SHP77 treated with DMSO at 0.1 percent for 48 hours (cell line): ENCODE measurements at regions not wholly inside any gene's neighbourhood (a gene's known extent, or its start where the extent isn't known, plus 50 kb on each side); places are given as distances from the start of the nearest gene placed in this dataset.
"Not testable (repeated sequence)": the region's sequence is repeated elsewhere in the genome, so short reads cannot be mapped to it uniquely, and the experiment has no call there.

Experiments used
- DNase-seq: peaks from one replicate; lab custom pipeline; 2025; lab: John Stamatoyannopoulos, UW

- DNase-seq: no peak
Measured at GRCh38 chr10:111266165-111266564, 189.3 kb downstream of the ADRA2A start.

DNA sequence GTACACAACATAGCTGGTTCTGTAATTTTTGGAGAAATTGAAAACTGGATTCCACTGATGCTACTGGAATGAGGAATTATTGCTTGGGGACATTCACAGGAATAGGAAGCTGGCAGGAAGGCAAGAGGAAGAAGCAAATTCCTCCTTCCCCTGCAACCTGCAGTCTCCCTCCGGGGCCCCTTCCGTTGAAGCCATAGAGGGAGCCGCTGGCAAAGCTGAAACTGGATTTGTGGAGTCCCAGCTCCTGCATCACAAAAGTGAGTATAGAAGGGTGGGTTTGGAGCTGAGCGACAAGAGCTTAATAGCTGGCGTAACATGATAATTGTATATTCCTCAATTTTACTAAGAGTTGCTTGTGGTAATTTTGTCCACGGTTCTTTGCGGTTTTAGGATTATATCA lies 190.8 kb downstream of the ADRA2A start:
- DNase-seq: no peak

GRCh38 chr10:111273235-111273634 lies 196.4 kb downstream of the ADRA2A start:
- DNase-seq: no peak

DNA sequence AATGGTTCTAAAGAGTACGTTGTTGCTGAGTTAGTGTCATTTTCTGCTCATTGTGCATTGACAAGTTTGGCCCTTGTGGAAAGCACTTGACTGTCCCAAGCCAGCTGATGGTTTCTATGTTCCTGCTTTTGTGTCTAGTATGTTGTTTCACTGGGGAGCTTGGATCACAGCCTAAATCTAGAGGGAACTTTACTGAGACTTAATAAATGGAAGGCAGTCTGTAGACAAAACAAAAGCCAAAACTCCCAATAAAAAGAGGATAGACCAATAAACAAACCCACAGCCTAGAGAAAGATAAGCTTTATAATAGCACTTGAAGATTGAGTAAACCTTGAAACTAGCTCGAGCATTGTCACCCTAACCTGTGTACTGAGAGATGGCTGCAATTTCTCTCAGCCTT lies 196.8 kb downstream of the ADRA2A start:
- no peak for DNase-seq

DNA sequence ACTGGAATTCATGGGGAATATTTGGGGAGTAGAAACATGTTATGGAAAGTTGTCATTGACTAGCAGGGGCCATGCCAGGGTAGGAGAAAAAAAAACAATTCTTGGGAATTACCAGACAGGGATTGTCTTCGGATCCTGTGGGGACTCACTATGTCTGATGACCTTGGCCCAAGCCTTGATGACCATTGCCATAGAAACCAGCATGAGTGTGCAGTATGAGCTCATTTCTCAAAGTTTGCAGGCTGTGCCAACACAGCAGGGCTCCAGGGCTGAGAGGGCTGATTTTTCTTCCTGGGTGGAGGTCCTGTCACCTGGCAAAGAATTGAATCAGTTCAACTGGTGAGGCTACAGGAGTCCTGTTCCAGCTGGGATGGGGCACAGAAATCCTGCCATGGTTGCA lies 198.3 kb downstream of the ADRA2A start:
- no peak for DNase-seq

DNA sequence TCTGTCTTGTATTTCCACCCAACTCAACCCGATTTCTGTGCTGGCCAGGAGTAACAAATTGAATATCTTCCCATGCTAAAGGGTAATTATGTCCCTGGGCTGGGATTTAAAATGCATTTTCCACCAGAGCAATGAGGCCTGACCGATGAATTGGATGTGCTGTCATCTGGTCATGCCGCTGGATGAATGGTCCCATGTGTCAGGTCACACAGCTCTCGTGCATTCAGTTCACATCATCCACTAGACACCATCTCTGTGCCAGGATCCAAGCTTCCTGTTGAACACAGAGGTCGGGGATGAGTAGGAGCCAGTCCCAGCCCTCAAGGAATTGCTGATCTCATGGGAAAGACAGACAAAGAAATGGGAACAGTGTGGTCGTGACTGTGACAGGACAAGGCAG lies 200.8 kb downstream of the ADRA2A start:
- no peak for DNase-seq

- DNase-seq: no peak
Measured at GRCh38 chr10:111278266-111278665, 201.4 kb downstream of the ADRA2A start.

- DNase-seq: no peak
Measured at GRCh38 chr10:111281516-111281915, 204.7 kb downstream of the ADRA2A start.

DNA sequence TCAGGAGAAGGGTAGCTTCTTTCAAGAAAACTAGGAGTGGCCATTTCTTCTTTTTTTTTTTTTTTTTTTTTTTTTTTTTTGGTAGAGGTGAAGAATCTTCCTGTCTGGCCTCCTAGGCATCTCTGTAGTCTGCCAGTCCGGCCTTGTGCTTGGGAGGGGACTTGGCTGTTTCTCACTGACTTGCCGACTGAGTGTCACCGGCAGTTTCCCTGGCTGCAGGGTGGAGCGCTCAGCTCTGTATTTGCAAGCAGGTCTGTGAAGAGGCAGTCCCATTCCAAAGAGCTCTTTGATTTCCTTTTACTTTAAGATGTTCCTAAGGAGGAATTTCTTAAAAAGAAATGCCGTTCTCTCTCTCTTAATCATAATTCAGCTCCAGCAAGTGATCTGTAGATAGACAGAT lies 212.6 kb downstream of the ADRA2A start:
- no peak for DNase-seq

DNA sequence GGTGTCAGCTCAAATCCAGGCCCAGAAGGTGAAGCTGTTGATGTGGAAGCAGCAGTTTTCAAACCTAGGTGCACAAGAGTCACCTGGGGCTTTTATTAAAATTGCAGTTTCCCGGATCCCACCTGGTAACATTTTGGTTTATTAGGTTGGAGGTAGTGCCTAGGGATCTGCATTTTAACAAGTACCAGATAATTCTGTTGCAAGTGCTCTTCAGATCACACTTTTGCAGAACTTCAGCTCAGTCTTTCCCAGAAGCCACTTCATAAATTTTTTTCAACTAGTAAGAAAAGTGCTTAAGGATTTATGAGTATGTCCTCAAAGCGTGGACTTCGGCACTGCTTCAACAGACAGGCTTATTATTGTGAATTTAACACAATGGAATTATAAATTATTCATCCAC lies 213.8 kb downstream of the ADRA2A start:
- no peak for DNase-seq

DNA sequence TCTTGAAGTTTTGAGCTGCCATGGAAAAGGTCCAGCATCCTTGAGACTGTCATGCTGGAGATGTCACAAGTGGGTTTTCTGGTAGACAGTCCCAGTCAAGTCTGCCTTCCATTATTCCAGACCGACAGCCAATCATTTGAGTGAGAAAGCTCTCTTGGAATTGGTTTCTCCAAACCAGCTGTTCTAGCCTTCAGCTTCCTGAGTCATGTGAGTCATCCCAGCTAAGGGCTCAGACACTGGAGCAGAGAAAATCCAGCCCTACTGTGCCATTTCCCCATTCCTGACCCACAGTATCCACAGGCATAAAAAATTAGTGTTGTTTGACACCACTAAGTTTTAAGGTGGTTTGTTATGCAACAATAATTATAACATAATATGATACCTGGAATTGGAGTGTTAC lies 219.0 kb downstream of the ADRA2A start:
- no peak for DNase-seq

- no peak for DNase-seq
Measured at GRCh38 chr10:111297351-111297848, 220.6 kb downstream of the ADRA2A start.

GRCh38 chr10:111298031-111298430 lies 221.2 kb downstream of the ADRA2A start:
- no peak for DNase-seq

GRCh38 chr10:111299037-111299436 lies 222.2 kb downstream of the ADRA2A start:
- no peak for DNase-seq

- no peak for DNase-seq
Measured at GRCh38 chr10:111303887-111304286, 227.1 kb downstream of the ADRA2A start.

DNA sequence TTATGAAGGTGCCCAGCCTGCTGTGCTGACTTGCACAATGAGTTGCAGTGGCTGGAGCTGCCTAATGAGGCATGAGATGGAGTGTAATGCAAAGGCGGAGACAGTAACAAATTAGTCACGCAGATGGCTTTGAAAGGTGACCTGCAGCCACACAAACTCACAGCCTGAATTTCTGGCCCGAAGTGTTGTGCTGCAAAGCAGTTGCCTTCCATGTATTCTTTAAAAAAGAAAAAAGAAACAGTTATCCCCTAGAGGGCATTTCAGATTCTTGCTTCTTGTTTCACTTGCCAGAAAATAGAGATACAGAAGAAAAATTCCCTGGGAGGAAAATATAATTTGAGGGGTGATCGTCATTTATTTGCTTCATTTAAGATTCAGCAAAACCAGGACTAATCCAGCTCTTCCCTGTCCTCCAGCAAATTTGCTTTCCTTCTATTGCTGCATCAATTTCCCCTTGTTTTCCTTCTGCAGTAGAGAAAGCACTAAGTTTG lies 239.9 kb downstream of the ADRA2A start:
- DNase-seq: no peak

GRCh38 chr10:111319866-111320265 lies 243.0 kb downstream of the ADRA2A start:
- DNase-seq: no peak

GRCh38 chr10:111323389-111323966 lies 246.6 kb downstream of the ADRA2A start:
- no peak for DNase-seq

- not testable (repeated sequence) for DNase-seq
Measured at GRCh38 chr10:111332174-111332573, 255.3 kb downstream of the ADRA2A start.

DNA sequence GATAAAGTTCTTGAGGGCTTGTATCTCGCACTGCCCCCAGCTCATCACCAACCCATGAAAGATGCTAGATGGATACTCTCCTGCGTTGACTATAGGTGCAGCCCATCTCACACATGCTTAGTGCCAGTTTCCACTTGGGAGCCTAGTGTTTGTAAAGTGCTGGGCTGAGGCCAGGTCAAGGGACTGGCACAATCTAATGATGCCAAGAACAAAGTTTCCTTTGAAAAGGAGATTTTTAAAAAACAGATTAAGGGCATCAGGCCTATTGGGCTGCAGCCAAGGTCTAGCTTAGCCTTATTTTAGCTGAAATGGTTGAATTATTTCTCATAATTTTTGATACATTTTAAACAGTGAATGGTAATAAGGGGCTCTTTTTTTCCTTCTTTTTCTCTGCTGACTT lies 259.0 kb downstream of the ADRA2A start:
- no peak for DNase-seq

DNA sequence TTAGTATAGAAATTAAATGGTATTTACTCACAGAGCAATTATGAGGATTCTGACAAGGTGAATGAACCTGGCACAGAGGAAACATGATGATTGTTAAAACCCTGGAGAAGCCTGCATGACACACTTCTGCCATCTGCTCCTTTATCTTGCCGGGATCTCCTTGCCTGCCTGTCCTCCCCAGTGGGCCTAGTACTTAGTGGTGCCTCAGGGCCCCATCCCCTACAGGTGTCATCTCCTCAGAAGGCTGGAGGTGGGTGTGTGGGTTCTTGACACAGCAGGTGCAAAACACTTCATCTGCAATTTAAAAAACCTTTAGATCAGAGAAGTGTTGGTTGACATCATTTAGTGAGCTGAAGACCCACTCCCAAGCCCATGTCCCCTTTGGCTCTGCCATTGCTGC lies 261.2 kb downstream of the ADRA2A start:
- no peak for DNase-seq

- no peak for DNase-seq
Measured at GRCh38 chr10:111338805-111339204, 262.0 kb downstream of the ADRA2A start.

DNA sequence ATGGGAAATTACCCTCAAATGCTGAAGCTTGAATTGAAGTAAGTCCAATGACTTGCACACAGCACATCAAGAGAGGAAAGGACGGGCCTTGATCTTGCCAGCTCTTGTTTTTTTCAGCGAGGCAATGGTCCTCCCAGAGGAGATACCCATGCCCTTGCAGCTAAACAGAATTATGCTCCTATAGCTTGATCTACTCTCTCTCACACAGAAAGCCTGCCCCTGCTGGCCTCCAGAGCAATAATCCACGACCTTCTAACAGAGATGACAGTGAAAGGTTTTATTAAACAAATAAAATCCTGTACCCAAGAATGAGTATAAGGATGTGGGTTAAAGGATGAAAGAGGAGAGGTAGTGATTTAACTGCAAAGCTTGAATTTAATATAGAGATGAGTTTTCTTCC lies 268.0 kb downstream of the ADRA2A start:
- no peak for DNase-seq

DNA sequence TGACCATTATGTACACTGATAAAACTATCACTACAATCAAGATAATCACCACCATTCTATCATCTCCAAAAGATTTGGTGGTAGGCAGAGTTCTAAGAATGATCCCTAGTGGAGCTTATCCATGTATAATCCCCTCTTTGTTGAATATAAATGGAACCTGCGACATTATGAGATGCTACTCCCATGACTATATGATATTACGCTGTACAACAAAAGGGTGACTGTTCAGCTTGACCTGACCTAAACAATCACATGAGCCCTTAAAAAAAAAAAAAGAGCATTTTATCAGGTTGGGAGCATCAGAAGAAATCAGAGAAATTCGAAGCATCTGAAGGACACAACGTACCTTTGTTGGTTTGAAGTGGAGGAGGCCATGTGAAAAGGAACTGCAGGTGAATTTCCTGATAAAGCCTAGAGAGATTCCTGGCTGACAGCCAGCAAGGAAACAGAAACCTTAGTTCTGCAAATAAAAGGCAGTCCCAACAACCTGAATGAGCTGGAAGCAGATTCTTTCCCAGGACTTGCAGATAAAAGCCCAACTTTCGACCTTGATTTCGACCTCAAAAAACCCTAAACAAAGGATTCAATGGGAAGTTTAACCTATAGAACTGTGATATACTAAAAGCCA lies 270.7 kb downstream of the ADRA2A start:
- DNase-seq: no peak
